ENCODE measurements at regions not wholly inside any gene's neighbourhood (a gene's known extent, or its start where the extent isn't known, plus 50 kb on each side); places are given as distances from the start of the nearest gene placed in this dataset.

- TF ChIP-seq POLR2A (IDR thresholded peaks at IDR 0.05) (no peak), CTCF (IDR thresholded peaks at IDR 0.05) (no peak)
Measured at GRCh38 chr22:34951212-34951611, 114.7 kb upstream of the ISX start.

All from heart left ventricle (tissue), 13 donors.